HUDEP-2 (cell line): ENCODE measurements at regions not wholly inside any gene's neighbourhood (a gene's known extent, or its start where the extent isn't known, plus 50 kb on each side); places are given as distances from the start of the nearest gene placed in this dataset.

Experiments
- DNase-seq, 76 experiments: peaks; one replicate each; lab custom pipeline; 2025; ENCODE audit not compliant: unreplicated experiment in 76 of 76; lab: John Stamatoyannopoulos, UW

- no peak for DNase-seq
Observed at GRCh38 chr11:45482331-45482730, 183.1 kb downstream of the CHST1 start.

GRCh38 chr11:45481026-45481425, 184.4 kb downstream of the CHST1 start:
- DNase-seq, result no peak

DNA sequence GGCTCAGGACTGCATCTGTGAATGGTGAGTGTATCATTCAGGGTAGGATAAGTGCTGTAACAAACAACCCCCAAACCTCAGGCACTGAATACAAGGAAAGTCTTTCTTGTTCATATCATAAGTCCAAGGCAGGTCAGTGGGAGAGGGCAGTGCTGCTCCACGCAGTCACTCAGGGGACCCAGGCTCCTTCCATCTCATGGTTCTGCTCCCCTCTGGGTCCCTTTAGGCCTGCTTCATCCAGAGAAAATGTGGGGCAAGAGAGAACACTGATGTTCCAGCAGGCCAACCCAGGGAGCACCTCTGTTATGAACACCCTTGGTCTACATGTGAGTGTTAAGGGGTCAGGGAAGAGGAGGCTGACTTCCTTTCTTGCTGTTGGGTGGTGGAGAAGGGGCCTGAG, 187.8 kb downstream of the CHST1 start:
- DNase-seq, result no peak

GRCh38 chr11:45476126-45476525, 189.3 kb downstream of the CHST1 start:
- DNase-seq, result no peak

- DNase-seq, result no peak
Observed at GRCh38 chr11:45475173-45475572, 189.0 kb upstream of the SYT13 start.

DNA sequence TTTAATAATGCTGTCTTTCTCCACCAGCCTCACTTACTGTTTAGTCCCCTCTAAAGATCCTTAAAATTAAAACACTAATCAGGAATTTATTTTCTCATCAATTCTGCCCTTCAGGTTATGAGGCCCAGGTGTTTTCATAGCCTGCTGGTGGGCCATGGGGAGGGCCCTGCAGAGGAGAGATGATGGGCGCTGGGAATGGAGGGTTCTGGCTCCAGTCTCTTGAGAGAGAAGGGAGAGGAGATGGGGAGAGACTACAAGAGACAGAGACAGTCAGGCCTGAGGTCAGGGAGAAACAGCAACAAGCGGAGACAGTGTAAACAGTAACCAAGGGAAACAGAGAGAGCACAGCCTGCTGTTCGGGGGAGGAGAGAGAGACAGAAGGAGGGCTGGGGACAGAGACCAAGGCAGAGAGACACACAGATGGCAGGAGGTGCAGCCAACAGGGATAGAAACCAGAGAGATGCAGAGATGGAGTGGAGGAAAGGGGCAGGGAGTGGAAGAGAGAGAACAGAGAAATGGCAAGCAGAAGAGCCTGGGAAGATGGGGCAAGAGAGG, 187.3 kb upstream of the SYT13 start:
- no peak for DNase-seq

- DNase-seq, result no peak
Observed at GRCh38 chr11:45472716-45473317, 186.7 kb upstream of the SYT13 start.

GRCh38 chr11:45471266-45471665, 185.1 kb upstream of the SYT13 start:
- no peak for DNase-seq

- DNase-seq, result no peak
Observed at GRCh38 chr11:45470794-45471167, 184.6 kb upstream of the SYT13 start.

DNA sequence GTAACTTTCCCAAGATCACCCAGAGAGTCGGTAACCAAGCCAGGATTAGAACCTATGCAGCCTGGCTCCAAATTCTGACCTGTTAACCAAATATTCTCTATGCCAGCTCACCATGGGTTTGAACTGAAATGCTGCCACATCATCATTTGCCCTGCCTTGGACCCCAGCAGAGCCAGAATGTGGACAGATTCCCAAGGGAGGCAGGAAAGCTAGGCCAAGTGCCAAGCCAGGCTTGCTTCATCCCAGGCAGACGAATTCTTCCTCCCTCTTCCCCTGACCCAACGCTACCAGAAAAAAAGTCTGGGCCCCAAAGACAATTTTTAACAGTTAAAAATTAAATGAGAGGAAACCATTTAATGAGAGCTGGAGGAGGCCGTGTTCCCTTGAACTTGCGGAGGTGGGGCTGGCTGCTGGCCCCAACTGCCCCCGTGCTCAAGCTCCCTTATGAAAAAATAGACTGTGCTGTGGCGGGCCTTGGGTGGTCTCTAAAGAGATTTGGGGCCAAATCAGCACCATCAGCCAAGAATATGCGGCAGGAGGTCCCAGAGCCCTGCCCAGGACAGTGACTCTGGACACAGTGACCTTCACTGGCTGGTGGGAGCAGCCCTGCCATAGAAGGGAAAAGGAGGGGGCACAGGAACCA, 184.1 kb upstream of the SYT13 start:
- no peak for DNase-seq

- no peak for DNase-seq
Observed at GRCh38 chr11:45468267-45468856, 182.2 kb upstream of the SYT13 start.

- no peak for DNase-seq
Observed at GRCh38 chr11:45463541-45463940, 177.4 kb upstream of the SYT13 start.

DNA sequence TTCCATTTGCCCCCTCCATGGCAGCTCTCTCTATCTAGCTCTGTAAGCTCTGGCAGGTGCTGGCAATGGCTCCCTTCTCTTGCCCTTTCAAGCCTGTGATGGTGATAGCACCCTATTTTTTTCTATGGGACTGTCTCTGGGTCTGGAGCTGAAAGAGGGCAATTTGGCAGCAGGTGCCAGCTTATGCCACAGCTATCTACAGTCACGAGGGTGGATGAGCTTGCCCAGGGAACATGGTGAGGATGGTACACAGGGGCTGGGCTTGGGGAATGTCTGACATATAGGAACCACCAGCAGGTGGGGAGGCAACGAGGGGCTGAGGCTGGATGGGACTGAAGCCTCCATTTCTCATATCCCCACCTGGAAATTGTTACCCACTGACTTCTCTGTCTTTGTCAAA, 175.4 kb upstream of the SYT13 start:
- DNase-seq, result no peak

DNA sequence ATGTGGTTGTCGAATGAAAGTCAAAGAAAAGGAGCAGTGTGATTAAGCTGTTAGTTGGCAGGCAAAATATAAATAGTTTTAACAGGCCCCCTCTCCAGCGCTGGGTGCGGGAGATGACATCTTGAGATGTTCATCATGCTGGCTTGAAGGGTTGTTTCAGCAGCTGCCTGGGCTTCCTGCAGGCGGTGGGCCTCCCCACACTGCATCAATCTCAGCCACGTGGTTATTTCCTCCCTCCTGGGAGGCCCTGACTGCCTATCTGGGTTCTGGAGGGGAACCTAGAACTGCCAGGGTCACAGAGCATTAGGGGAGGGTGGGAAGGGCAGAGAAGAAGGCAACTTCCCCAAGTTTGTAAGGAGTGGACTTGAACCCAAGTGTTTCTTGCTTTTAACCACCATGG, 173.3 kb upstream of the SYT13 start:
- no peak for DNase-seq

DNA sequence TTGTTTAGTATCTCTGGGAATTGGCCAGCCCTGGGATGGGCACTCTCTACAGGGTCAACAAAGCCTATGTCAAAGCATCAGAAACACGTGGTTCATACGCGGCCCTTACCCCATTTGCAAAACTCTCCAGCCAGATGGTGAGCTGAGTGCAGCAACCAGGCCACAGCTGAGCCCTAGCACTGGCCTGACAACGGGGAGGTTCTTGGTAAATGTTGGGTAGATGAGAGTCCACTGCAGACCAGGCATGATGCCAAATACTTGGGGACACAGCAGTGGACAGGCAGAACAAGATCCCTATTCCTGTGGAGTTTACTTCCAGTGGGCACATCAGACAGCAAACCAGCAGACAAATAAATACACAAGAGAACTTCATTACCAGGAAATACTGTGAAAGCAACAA, 172.1 kb upstream of the SYT13 start:
- no peak for DNase-seq

DNA sequence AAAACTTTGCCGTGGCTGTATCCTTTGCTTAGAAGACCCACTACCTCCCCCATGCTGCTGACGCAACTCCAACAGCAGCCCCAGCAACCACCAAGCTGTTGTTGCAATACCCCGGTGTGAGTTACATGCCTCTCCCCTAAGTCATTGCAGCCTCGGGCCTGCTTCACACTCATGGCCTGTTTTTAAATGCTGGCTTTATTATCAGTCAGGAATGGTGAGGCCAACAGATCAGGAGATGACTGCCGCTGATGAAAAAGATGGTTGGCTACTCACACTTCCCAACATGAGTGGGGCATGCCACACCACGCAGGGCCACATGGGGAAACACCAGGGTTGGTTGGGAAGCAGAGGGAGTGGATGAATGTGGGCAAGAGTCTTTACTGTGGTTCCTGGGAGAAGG, 171.5 kb upstream of the SYT13 start:
- DNase-seq, result no peak

DNA sequence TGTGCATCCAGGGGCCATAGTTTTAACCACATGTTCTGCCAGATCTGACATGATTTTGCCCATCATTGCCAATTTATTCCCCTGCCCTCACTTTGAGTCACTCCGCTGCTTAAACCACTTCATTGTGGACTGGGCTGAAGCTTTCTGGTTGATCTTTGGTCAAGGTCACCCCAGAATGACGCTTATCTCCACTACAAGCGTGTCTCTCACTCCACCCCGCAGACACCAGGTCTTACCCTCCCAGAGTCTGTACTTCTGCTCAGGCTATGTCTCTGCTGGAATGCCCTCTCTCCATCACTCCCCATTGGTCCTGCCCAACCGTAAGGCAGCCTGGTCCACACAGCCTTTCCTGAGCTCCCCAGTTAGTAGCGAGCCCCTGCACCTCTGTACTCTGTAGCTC, 170.5 kb upstream of the SYT13 start:
- no peak for DNase-seq

DNA sequence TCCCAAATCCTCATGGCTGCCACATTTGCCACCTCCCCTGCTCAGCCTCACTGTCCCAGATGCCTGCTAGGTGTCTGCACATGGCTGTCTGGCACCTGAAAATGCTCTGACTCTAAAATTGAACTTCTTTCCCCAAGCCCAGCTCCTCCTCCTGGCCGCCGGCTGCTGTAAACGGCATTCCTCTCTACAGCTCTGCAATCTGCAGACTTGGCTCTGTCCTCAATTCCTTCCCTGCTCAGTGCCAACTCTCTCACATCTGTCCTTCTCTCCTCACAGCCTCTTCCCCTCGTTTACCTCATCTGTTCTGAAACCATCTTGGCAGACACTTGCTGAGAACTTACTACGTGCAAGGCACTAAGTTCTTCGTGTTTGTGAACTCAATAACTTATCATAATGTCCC, 169.4 kb upstream of the SYT13 start:
- DNase-seq, result no peak

GRCh38 chr11:45454917-45455401, 168.8 kb upstream of the SYT13 start:
- DNase-seq, result no peak

DNA sequence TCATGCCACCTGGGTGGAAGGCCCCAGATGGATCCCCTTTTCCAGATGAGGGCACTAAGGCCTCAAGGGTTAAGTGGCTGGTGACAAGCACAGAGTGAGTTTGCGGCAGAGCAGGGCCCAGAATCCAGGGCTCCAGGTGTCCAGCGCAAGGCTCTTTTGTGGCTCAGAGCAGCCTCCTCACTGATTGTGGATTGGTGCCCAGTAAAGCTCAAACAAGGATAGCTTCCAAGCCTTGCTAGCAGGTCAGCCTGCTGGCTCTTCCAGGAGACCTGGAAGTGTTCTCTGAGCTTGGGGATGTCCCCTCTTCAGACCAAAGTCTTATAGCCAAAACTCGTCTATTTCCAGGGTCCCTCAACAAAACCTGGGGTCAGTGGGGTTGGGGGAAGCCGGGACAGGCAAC, 167.6 kb upstream of the SYT13 start:
- DNase-seq, result no peak

GRCh38 chr11:45451766-45452440, 165.8 kb upstream of the SYT13 start:
- peak in 1 of 76 experiments; percentile 6 for DNase-seq

DNA sequence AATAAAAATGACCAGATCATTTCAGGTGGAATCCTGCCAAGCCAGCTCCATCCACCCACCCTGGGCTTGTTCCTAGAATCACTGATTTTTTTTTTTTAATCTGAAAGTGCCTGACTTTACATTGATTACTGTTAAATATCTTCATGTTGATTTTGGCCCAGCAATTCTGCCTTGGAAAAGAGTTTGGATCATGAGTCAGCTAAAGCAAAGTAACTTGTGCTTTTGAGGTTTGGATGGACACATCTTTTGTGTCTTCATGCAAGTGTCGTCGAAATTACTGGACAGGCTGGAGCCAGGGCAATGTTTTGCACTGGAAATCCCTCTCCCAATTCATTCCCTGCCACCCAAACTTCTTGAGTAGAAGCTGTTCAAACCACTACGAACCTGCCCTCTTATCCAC, 164.0 kb upstream of the SYT13 start:
- no peak for DNase-seq
